OCI-LY1 (cell line): ENCODE measurements at regions not wholly inside any gene's neighbourhood (a gene's known extent, or its start where the extent isn't known, plus 50 kb on each side); places are given as distances from the start of the nearest gene placed in this dataset.

Source experiments
- CTCF ChIP-seq: fragments of 200-600 bp; sonication (generic), shearing (Covaris generic); IDR thresholded peaks from 2 replicates; pipeline ENCODE4 v1.5.1; 2017; ENCODE audit warnings: mild to moderate bottlenecking, antibody characterized with exemption, low read length, moderate library complexity, mixed read lengths
- EZH2 ChIP-seq: fragments of 200-600 bp; sonication (generic), shearing (Covaris generic); IDR thresholded peaks from 2 replicates; pipeline ENCODE4 v1.8.0; 2017; ENCODE audit warnings: borderline replicate concordance, mixed run types, mild to moderate bottlenecking, antibody characterized with exemption, low read length, moderate library complexity, mixed read lengths

GRCh38 chr7:156356551-156356950 lies 284.0 kb upstream of the RNF32 start:
- TF ChIP-seq CTCF (no peak), EZH2 (no peak)
